Stomach (tissue), 8 donors: ENCODE measurements at regions not wholly inside any gene's neighbourhood (a gene's known extent, or its start where the extent isn't known, plus 50 kb on each side); places are given as distances from the start of the nearest gene placed in this dataset.

ENCODE experiments used
- DNase-seq, 2 donors: peaks; one replicate each; pipeline versions ENCODE4 v3.0.0 to v3.0.0-alpha.2; 2013 to 2019
- H3K27ac ChIP-seq, 5 donors: fragments of 200-600 bp in 4 of 5; sonication (generic) in 4 of 5; one replicate each; pipeline ENCODE4 v1.5.1; 2013 to 2019; ENCODE audit warnings: mild to moderate bottlenecking in 1 of 5, moderate library complexity in 1 of 5
- H3K27me3 ChIP-seq, 3 donors: fragments of 200-600 bp; sonication (generic); one replicate each; pipeline ENCODE4 v1.5.1; 2017 to 2019; ENCODE audit warnings: mixed run types in 1 of 3
- H3K36me3 ChIP-seq, 4 donors: fragments of 200-600 bp; sonication (generic); 1 replicate in 3 of 4; 2 replicates in 1 of 4; pipeline ENCODE4 v1.5.1; 2016 to 2019
- H3K4me1 ChIP-seq, 4 donors: fragments of 200-600 bp; sonication (generic); one replicate each; pipeline ENCODE4 v1.5.1; 2016 to 2019
- H3K4me3 ChIP-seq, 4 donors: fragments of 200-600 bp; sonication (generic) in 3 of 4; one replicate each; pipeline ENCODE4 v1.5.1; 2016 to 2019; ENCODE audit warnings: mild to moderate bottlenecking in 1 of 4
- H3K9me3 ChIP-seq, 4 donors: fragments of 200-600 bp; sonication (generic); one replicate each; pipeline ENCODE4 v1.5.1; 2016 to 2019
- CTCF ChIP-seq, 7 experiments: fragments of 450-650 bp in 4 of 7; fragments of 200-600 bp in 3 of 7; sonication (generic) in 3 of 7; IDR thresholded peaks; one replicate each; pipeline ENCODE4 v1.5.1; 2016 to 2019; ENCODE audit warnings: antibody characterized with exemption in 7 of 7, control low read depth in 2 of 7, mild to moderate bottlenecking in 1 of 7
- EP300 ChIP-seq: sonication (generic); formaldehyde crosslinking; IDR thresholded peaks from one replicate; pipeline ENCODE4 v1.6.1; 2017; ENCODE audit warnings: antibody characterized with exemption
- POLR2A ChIP-seq, 4 donors: fragments of 450-650 bp; IDR thresholded peaks; one replicate each; pipeline ENCODE4 v1.6.1; 2016; ENCODE audit warnings: antibody characterized with exemption in 4 of 4, control low read depth in 2 of 4, mild to moderate bottlenecking in 1 of 4, moderate library complexity in 1 of 4
- POLR2AphosphoS5 ChIP-seq, 3 donors: sonication (generic); formaldehyde crosslinking; IDR thresholded peaks; one replicate each; pipeline ENCODE4 v1.6.1; 2016; ENCODE audit warnings: antibody characterized with exemption in 3 of 3
- WGBS, 5 donors: extraction: QIAGEN DNeasy Blood & Tissue Kit in 3 of 5; methylation state at CpG; one replicate each; pipeline versions ENCODE4 v1.1.5 to v1.1.7; 2013 to 2018; 5-methylcytosine and 5-hydroxymethylcytosine counted together
- intact Hi-C: fragments of 100-400 bp; cut with DNase I; formaldehyde crosslinking; loops from one replicate; pipeline ENCODE4 v1.15.1; 2023; ENCODE audit warnings: low total_unique reads
- donor health status: healthy with polysubstance abuse.
- donor health status: Bipolar disorder and iron deficiency.
- donor health status: healthy.

GRCh38 chr18:38243291-38243690 is 677.7 kb upstream of the CELF4 start:
- no peaks in the 10 kb centered on the region for H3K36me3 ChIP-seq
- H3K4me3 ChIP-seq, result no peak overlapping the region
- DNase-seq, result no peak
- 65 to 89% (median 77%) methylated on average over 2 of the region's 2 CpGs for WGBS, 5 donors
- H3K27me3 ChIP-seq, result no peaks in the 10 kb centered on the region
- no peaks in the 10 kb centered on the region for H3K4me1 ChIP-seq
- H3K9me3 ChIP-seq, result no peaks in the 10 kb centered on the region
- intact Hi-C loops, result no loop called here
- no peak for TF ChIP-seq POLR2AphosphoS5 (IDR thresholded peaks at IDR 0.05)
- TF ChIP-seq POLR2A (IDR thresholded peaks at IDR 0.05), result no peak
- no peak for TF ChIP-seq EP300
- TF ChIP-seq CTCF (IDR thresholded peaks at IDR 0.05), result no peak
- H3K27ac ChIP-seq, result no peak overlapping the region

- H3K4me1 ChIP-seq, result no peaks in the 10 kb centered on the region
- intact Hi-C loops, result no loop called here
- TF ChIP-seq CTCF (IDR thresholded peaks at IDR 0.05) (no peak), POLR2AphosphoS5 (IDR thresholded peaks at IDR 0.05) (no peak), EP300 (no peak), POLR2A (IDR thresholded peaks at IDR 0.05) (no peak)
- H3K9me3 ChIP-seq, result peaks cover 0 to 5% (median 0%) of the 10 kb centered on the region in 4 donors
- WGBS, 5 donors, result 61 to 78% (median 76%) methylated on average over 2 of the region's 2 CpGs
- no peaks in the 10 kb centered on the region for H3K27me3 ChIP-seq
- H3K4me3 ChIP-seq, result no peak overlapping the region
- no peak for DNase-seq
- H3K36me3 ChIP-seq, result no peaks in the 10 kb centered on the region
- H3K27ac ChIP-seq, result no peak overlapping the region
These were observed 676.1 kb upstream of the CELF4 start for GRCh38 chr18:38241736-38242135.

DNA sequence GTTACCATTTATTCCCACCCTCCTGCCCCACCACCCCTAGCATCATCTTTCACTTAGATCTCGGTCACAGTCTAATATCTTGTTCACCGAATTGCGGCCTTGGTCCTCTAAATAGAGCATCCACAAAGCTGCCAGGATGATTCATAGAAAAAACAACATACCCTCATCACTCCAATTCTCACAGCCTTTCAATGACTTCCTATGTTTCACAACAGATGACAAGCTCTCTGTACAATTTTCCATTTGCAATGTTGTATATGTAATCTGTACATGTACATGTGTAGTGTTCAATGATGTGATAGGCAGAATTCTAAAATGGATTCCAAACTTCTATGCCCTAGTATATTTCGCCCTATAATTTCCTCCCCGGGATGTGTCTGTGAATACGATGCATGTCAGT is 675.6 kb upstream of the CELF4 start:
- no peak overlapping the region for H3K4me3 ChIP-seq
- no peak for DNase-seq
- 90 to 97% (median 94%) methylated on average over 6 of the region's 6 CpGs for WGBS, 5 donors
- peaks cover 0 to 5% (median 0%) of the 10 kb centered on the region in 4 donors for H3K9me3 ChIP-seq
- TF ChIP-seq POLR2A (IDR thresholded peaks at IDR 0.05), result no peak
- TF ChIP-seq POLR2AphosphoS5 (IDR thresholded peaks at IDR 0.05), result no peak
- TF ChIP-seq CTCF (IDR thresholded peaks at IDR 0.05), result no peak
- intact Hi-C loops, result no loop called here
- H3K27ac ChIP-seq, result no peak overlapping the region
- no peaks in the 10 kb centered on the region for H3K4me1 ChIP-seq
- H3K36me3 ChIP-seq, result no peaks in the 10 kb centered on the region
- no peaks in the 10 kb centered on the region for H3K27me3 ChIP-seq

DNA sequence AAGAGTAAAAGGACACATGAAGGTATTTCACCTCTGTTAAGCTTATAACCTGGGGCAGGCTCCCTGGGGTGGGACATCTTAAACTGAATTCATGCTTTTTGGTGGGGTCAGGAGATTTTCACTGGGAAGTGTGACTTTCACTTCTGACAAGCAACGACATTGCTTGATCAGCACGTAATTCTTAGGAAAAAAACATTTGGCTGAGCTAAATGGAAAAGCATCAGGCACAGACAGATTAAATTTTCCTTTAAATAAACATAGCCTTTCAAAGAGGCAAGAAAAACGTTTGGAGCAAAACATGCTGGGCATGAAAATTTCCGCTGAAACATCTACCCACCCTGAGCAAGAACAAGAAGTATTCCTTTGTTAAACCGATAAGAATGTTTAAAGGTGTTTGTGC is 674.0 kb upstream of the CELF4 start:
- no peak overlapping the region for H3K27ac ChIP-seq
- intact Hi-C loops, result no loop called here
- no peak for TF ChIP-seq CTCF (IDR thresholded peaks at IDR 0.05)
- TF ChIP-seq POLR2A (IDR thresholded peaks at IDR 0.05), result no peak
- no peak for TF ChIP-seq POLR2AphosphoS5 (IDR thresholded peaks at IDR 0.05)
- no peak for TF ChIP-seq EP300
- H3K27me3 ChIP-seq, result no peaks in the 10 kb centered on the region
- DNase-seq, result no peak
- H3K36me3 ChIP-seq, result no peaks in the 10 kb centered on the region
- WGBS, 5 donors, result 14 to 41% (median 27%) methylated on average over 5 of the region's 5 CpGs
- H3K4me3 ChIP-seq, result no peak overlapping the region
- H3K4me1 ChIP-seq, result no peaks in the 10 kb centered on the region
- peaks cover 0 to 5% (median 0%) of the 10 kb centered on the region in 4 donors for H3K9me3 ChIP-seq
